Loucy (cell line): ENCODE measurements at regions not wholly inside any gene's neighbourhood (a gene's known extent, or its start where the extent isn't known, plus 50 kb on each side); places are given as distances from the start of the nearest gene placed in this dataset.

Source experiments
- H2AFZ ChIP-seq: fragments of 200-600 bp; sonication (generic); 2 replicates; pipeline ENCODE4 v1.6.0; 2016; ENCODE audit warnings: antibody characterized with exemption, mild to moderate bottlenecking, low read length, moderate library complexity
- H3F3A ChIP-seq: fragments of 200-600 bp; 2 replicates; pipeline ENCODE4 v1.6.0; 2016; ENCODE audit warnings: antibody characterized with exemption, low read depth, mild to moderate bottlenecking
- H3K27me3 ChIP-seq: fragments of 200-600 bp; sonication (generic); 2 replicates; pipeline ENCODE4 v1.6.1; 2014; ENCODE audit warnings: low read length, mild to moderate bottlenecking; ENCODE audit not compliant: insufficient read depth, poor library complexity, severe bottlenecking
- H3K36me3 ChIP-seq: fragments of 200-600 bp; sonication (generic); 2 replicates; pipeline ENCODE4 v1.6.1; 2016; ENCODE audit warnings: low read length; ENCODE audit not compliant: insufficient read depth
- H3K4me1 ChIP-seq: fragments of 200-600 bp; sonication (generic); 2 replicates; pipeline ENCODE4 v1.5.1; 2014; ENCODE audit warnings: low read length, mild to moderate bottlenecking; ENCODE audit not compliant: insufficient read depth, poor library complexity, severe bottlenecking
- H3K4me2 ChIP-seq: fragments of 200-600 bp; sonication (generic); 2 replicates; pipeline ENCODE4 v1.6.0; 2014; ENCODE audit warnings: antibody characterized with exemption, low read length, low read depth, mild to moderate bottlenecking; ENCODE audit not compliant: poor library complexity, severe bottlenecking
- H3K4me3 ChIP-seq: fragments of 200-600 bp; sonication (generic); 2 replicates; pipeline ENCODE4 v1.5.1; 2014; ENCODE audit warnings: low read length, mild to moderate bottlenecking, mixed read lengths; ENCODE audit not compliant: poor library complexity, severe bottlenecking
- H3K79me2 ChIP-seq: fragments of 200-600 bp; sonication (generic); 2 replicates; pipeline ENCODE4 v1.6.1; 2014; ENCODE audit warnings: low read length; ENCODE audit not compliant: insufficient read depth
- H3K9ac ChIP-seq: fragments of 200-600 bp; sonication (generic); 2 replicates; pipeline ENCODE4 v1.6.0; 2014; ENCODE audit warnings: mild to moderate bottlenecking, low read depth, low read length, moderate library complexity; ENCODE audit not compliant: poor library complexity, severe bottlenecking
- H3K9me2 ChIP-seq: fragments of 200-600 bp; sonication (generic); replicated peaks from 2 replicates; pipeline ENCODE4 v1.6.1; 2016; ENCODE audit warnings: low read depth, low read length, mixed read lengths
- H3K9me3 ChIP-seq: fragments of 200-600 bp; sonication (generic); 2 replicates; pipeline ENCODE4 v1.6.1; 2014; ENCODE audit warnings: mild to moderate bottlenecking, antibody characterized with exemption, low read length, low read depth; ENCODE audit not compliant: insufficient read depth
- H4K20me1 ChIP-seq: fragments of 200-600 bp; sonication (generic); 2 replicates; pipeline ENCODE4 v1.6.0; 2014; ENCODE audit warnings: antibody characterized with exemption, low read length, mild to moderate bottlenecking; ENCODE audit not compliant: insufficient read depth, poor library complexity, severe bottlenecking
- EZH2phosphoT487 ChIP-seq: fragments of 200-600 bp; IDR thresholded peaks from 2 replicates; pipeline ENCODE4 v1.6.1; 2018; ENCODE audit warnings: antibody characterized with exemption, mild to moderate bottlenecking, moderate library complexity, borderline replicate concordance
- TF ChIP-seq, protein P1 (sequence below): fragments of 200-600 bp; sonication (generic); conservative IDR thresholded peaks from 2 replicates; pipeline ENCODE4 v1.5.1; 2014; ENCODE audit warnings: mild to moderate bottlenecking, antibody characterized with exemption, low read length

DNA sequence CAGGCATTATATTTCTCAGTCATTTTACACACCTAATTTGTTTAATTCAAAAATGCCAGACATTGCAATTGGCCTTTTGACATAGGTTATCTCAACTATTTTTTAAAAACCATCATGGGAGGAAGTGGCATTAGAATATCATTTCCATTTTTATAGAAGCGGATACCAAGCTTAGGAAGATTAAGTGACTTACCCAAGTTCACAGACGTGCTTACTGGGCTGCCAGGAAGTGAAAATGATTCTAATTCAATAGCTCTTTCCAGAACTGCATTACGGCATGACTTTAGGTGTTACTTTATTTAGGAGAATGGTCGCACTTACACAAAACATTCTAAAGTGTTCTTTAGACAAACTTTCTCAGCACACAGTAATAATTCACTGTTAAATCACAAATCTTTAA is 231.9 kb downstream of the KLF12 start:
- Histone ChIP-seq H3K9me3 (no peaks in the 10 kb centered on the region), H3K27me3 (no peaks in the 10 kb centered on the region), H4K20me1 (peaks cover 6% of the 10 kb centered on the region), H3F3A (no peaks in the 10 kb centered on the region), H3K36me3 (no peaks in the 10 kb centered on the region), H2AFZ (no peak overlapping the region), H3K4me2 (no peak overlapping the region), H3K4me1 (peaks cover 12% of the 10 kb centered on the region), H3K79me2 (no peaks in the 10 kb centered on the region), H3K9ac (no peak overlapping the region), H3K9me2 (no peaks in the 10 kb centered on the region), H3K4me3 (no peak overlapping the region)
- no peak for TF ChIP-seq EZH2phosphoT487
- TF ChIP-seq, protein P1, sequence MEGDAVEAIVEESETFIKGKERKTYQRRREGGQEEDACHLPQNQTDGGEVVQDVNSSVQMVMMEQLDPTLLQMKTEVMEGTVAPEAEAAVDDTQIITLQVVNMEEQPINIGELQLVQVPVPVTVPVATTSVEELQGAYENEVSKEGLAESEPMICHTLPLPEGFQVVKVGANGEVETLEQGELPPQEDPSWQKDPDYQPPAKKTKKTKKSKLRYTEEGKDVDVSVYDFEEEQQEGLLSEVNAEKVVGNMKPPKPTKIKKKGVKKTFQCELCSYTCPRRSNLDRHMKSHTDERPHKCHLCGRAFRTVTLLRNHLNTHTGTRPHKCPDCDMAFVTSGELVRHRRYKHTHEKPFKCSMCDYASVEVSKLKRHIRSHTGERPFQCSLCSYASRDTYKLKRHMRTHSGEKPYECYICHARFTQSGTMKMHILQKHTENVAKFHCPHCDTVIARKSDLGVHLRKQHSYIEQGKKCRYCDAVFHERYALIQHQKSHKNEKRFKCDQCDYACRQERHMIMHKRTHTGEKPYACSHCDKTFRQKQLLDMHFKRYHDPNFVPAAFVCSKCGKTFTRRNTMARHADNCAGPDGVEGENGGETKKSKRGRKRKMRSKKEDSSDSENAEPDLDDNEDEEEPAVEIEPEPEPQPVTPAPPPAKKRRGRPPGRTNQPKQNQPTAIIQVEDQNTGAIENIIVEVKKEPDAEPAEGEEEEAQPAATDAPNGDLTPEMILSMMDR: no peak

DNA sequence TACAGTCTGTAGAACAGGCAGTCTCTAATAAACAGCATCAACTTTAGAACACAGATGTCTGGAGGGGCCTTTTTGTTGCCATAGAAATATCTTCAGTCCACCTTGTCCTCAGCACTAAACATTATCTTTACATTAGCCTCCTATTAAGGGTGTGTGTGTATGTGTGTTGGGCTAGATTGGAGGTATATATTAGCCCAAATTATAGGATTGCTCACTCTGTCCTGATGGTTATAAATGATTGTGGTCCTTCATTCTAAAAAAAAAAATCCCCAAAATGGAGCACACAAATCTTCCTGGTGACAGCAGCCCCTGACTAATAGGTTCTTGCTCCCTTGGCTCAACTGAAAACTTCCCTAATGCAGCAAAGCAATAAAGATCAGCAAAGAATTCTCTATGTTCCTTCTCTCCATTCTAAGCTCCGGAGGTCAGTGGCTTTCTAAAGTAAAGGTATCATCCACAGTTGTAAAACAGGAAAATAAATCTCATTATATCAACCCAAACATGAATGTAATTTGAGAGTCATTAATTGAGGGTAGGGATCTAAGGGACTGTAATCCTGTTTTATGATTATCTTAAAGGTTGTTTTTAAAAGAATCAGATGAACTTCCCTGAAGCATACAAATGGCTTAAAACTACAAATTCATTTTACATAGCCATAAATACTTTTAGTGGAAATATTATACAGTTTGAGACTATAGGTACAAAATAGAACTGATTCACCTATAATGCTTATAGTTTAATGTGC is 232.7 kb downstream of the KLF12 start:
- Histone ChIP-seq H4K20me1 (peaks cover 6% of the 10 kb centered on the region), H3K9me3 (no peaks in the 10 kb centered on the region), H3F3A (no peaks in the 10 kb centered on the region), H3K4me3 (no peak overlapping the region), H3K4me2 (no peak overlapping the region), H3K79me2 (no peaks in the 10 kb centered on the region), H3K9me2 (no peaks in the 10 kb centered on the region), H3K27me3 (no peaks in the 10 kb centered on the region), H3K9ac (no peak overlapping the region), H3K36me3 (no peaks in the 10 kb centered on the region), H2AFZ (no peak overlapping the region), H3K4me1 (peaks cover 12% of the 10 kb centered on the region)
- TF ChIP-seq EZH2phosphoT487: no peak
- TF ChIP-seq, protein P1: no peak

DNA sequence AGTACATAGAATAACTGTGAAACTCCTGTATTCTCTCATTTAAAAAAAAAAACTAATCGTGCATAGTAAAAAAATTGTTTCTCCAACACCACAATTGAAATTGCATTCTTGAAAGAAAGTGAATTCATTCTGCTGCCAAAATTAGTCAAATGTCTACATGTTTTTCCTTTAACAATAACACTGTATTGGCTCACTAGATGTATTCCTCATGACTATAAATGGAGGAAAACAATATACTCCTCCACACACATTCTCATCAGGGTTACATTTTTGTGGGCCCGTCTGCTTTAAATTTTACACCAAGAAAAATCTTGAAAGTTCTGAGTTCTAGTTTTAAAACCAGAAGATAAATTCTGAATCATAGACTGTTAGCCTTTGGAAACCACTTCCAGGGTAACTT is 233.6 kb downstream of the KLF12 start:
- Histone ChIP-seq H3K9ac (no peak overlapping the region), H3K4me2 (no peak overlapping the region), H2AFZ (no peak overlapping the region), H3K36me3 (no peaks in the 10 kb centered on the region), H3K4me3 (no peak overlapping the region), H3K27me3 (no peaks in the 10 kb centered on the region), H3K4me1 (peaks cover 12% of the 10 kb centered on the region), H3K79me2 (no peaks in the 10 kb centered on the region), H3K9me3 (no peaks in the 10 kb centered on the region), H3K9me2 (no peaks in the 10 kb centered on the region), H3F3A (no peaks in the 10 kb centered on the region), H4K20me1 (peaks cover 6% of the 10 kb centered on the region)
- TF ChIP-seq EZH2phosphoT487: no peak
- TF ChIP-seq, protein P1: no peak
